Spleen (tissue), 11 donors: ENCODE measurements at regions not wholly inside any gene's neighbourhood (a gene's known extent, or its start where the extent isn't known, plus 50 kb on each side); places are given as distances from the start of the nearest gene placed in this dataset.

Experiments used
- DNase-seq: peaks from one replicate; pipeline ENCODE4 v3.0.0-alpha.2; 2020
- H3K27ac ChIP-seq, 8 donors: fragments of 200-600 bp; sonication (generic) in 7 of 8; 1 replicate in 4 of 8; 2 replicates in 4 of 8; pipeline versions ENCODE4 v1.5.0 to v1.8.0; 2016 to 2021; ENCODE audit warnings: inconsistent platforms in 4 of 8, mild to moderate bottlenecking in 4 of 8, moderate library complexity in 1 of 8
- H3K27me3 ChIP-seq, 7 donors: fragments of 200-600 bp; sonication (generic) in 6 of 7; replicated peaks in 1 of 7; 1 replicate in 4 of 7; 2 replicates in 3 of 7; pipeline versions ENCODE4 v1.5.0 to v1.8.0; 2016 to 2021; ENCODE audit warnings: inconsistent platforms in 3 of 7, mild to moderate bottlenecking in 1 of 7
- H3K36me3 ChIP-seq, 6 donors: fragments of 200-600 bp; sonication (generic) in 5 of 6; 1 replicate in 4 of 6; 2 replicates in 2 of 6; pipeline versions ENCODE4 v1.5.0 to v1.8.0; 2016 to 2021; ENCODE audit warnings: inconsistent platforms in 2 of 6
- H3K4me1 ChIP-seq, 6 donors: fragments of 200-600 bp; sonication (generic) in 5 of 6; 1 replicate in 3 of 6; 2 replicates in 3 of 6; pipeline versions ENCODE4 v1.5.0 to v1.8.0; 2016 to 2021; ENCODE audit warnings: inconsistent platforms in 3 of 6
- H3K4me3 ChIP-seq, 8 donors: fragments of 200-600 bp; sonication (generic) in 7 of 8; 1 replicate in 4 of 8; 2 replicates in 4 of 8; pipeline versions ENCODE4 v1.5.0 to v1.8.0; 2016 to 2021; ENCODE audit warnings: inconsistent platforms in 4 of 8, mild to moderate bottlenecking in 4 of 8, moderate library complexity in 2 of 8
- H3K9me3 ChIP-seq, 8 donors: fragments of 200-600 bp; sonication (generic) in 7 of 8; 1 replicate in 4 of 8; 2 replicates in 4 of 8; pipeline versions ENCODE4 v1.5.0 to v1.8.0; 2016 to 2021; ENCODE audit warnings: inconsistent platforms in 4 of 8
- POLR2A ChIP-seq, 3 donors: fragments of 450-650 bp; IDR thresholded peaks; one replicate each; pipeline ENCODE4 v1.5.1; 2017; ENCODE audit warnings: antibody characterized with exemption in 3 of 3, mild to moderate bottlenecking in 1 of 3
- POLR2AphosphoS5 ChIP-seq, 3 donors: sonication (generic); formaldehyde crosslinking; IDR thresholded peaks; one replicate each; pipeline ENCODE4 v1.5.1; 2017; ENCODE audit warnings: antibody characterized with exemption in 3 of 3
- WGBS, 5 donors: extraction: QIAGEN DNeasy Blood & Tissue Kit in 3 of 5; methylation state at CpG; one replicate each; pipeline versions ENCODE4 v1.1.5 to v1.1.7; 2013 to 2018; 5-methylcytosine and 5-hydroxymethylcytosine counted together
- intact Hi-C: fragments of 100-400 bp; cut with DNase I; formaldehyde crosslinking; loops from one replicate; pipeline ENCODE4 v1.15.0; 2023; ENCODE audit warnings: low total_unique reads
- TF ChIP-seq, protein P1 (sequence below), 11 experiments: fragments of 200-600 bp in 7 of 11; fragments of 450-650 bp in 4 of 11; sonication (generic) in 4 of 11; IDR thresholded peaks in 8 of 11; conservative IDR thresholded peaks in 3 of 11; 1 replicate in 7 of 11; 2 replicates in 4 of 11; pipeline versions ENCODE4 v1.4.0 to v1.8.0; 2016 to 2021; ENCODE audit warnings: antibody characterized with exemption in 11 of 11, inconsistent platforms in 4 of 11, mild to moderate bottlenecking in 1 of 11
- donor health status: healthy with polysubstance abuse.
- donor health status: DM: no; HTN: no; CAD: no; lungs with moderate emphysema.
- donor health status: DM: no; HTN: no; CAD: no.
- donor health status: Bipolar disorder and iron deficiency.
- donor health status: healthy.
- donor health status: DM: no; HTN: no; CAD: no.
- donor health status: DM: yes; HTN: yes; CAD: no.

DNA sequence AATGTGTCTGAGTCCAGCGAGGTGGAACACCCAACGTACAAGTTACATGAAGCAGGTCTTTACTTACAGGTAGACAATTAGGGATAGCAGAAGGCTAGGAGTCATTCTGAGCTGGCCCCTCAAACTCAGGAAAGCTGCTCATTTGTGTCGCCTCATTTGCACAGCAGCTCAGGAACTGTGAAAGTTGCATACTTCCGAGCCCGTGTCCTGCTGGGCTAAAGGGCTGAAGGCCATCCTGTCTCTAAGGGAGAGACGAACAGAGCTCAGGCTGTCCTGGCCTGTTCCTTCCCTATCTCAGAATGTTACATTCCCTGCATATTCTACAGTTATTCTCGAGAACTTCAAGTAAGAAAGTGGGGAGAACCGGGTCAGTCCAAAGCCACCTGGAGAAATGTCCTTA, 99.0 kb downstream of the FAM124B start:
- TF ChIP-seq POLR2AphosphoS5 (IDR thresholded peaks at IDR 0.05) (no peak), POLR2A (IDR thresholded peaks at IDR 0.05) (no peak)
- TF ChIP-seq, protein P1, sequence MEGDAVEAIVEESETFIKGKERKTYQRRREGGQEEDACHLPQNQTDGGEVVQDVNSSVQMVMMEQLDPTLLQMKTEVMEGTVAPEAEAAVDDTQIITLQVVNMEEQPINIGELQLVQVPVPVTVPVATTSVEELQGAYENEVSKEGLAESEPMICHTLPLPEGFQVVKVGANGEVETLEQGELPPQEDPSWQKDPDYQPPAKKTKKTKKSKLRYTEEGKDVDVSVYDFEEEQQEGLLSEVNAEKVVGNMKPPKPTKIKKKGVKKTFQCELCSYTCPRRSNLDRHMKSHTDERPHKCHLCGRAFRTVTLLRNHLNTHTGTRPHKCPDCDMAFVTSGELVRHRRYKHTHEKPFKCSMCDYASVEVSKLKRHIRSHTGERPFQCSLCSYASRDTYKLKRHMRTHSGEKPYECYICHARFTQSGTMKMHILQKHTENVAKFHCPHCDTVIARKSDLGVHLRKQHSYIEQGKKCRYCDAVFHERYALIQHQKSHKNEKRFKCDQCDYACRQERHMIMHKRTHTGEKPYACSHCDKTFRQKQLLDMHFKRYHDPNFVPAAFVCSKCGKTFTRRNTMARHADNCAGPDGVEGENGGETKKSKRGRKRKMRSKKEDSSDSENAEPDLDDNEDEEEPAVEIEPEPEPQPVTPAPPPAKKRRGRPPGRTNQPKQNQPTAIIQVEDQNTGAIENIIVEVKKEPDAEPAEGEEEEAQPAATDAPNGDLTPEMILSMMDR (IDR thresholded peaks at IDR 0.05 in 8 of 11, conservative IDR thresholded peaks at IDR 0.05 in 3 of 11), result no peak
- no peaks in the 10 kb centered on the region for H3K36me3 ChIP-seq
- H3K4me1 ChIP-seq, result peaks cover 0 to under 1% (median 0%) of the 10 kb centered on the region in 6 donors
- intact Hi-C loops, result no loop called here
- H3K9me3 ChIP-seq, result no peaks in the 10 kb centered on the region
- DNase-seq, result no peak
- WGBS, 5 donors, result 68 to 85% (median 82%) methylated on average over 8 of the region's 8 CpGs
- no peak overlapping the region for H3K4me3 ChIP-seq
- no peaks in the 10 kb centered on the region for H3K27me3 ChIP-seq
- H3K27ac ChIP-seq, result no peak overlapping the region

DNA sequence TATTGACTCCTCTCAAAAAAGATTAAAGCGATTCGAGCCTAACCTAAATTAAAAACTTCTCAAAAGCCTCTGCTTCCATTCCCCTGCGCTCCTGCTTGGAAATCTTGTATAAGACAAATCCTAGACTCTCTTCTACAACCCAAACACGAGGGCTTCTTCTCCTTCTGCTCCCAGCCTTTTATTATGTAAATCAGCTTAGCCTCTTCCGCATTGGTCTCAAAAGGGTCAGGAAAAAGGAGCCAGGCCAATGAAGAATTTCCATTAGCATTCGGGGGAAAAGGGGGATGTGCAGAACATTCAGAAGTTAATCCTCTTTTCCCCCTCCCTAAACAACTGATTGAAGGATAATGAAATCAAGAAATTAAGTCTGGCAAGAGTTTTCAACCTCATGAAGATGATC, 107.9 kb downstream of the FAM124B start:
- intact Hi-C loops, result no loop called here
- Histone ChIP-seq H3K36me3 (no peaks in the 10 kb centered on the region), H3K27me3 (peaks cover 0 to 18% (median 0%) of the 10 kb centered on the region in 7 donors), H3K4me1 (no peaks in the 10 kb centered on the region), H3K27ac (no peak overlapping the region), H3K4me3 (no peak overlapping the region), H3K9me3 (no peaks in the 10 kb centered on the region)
- DNase-seq, result no peak
- TF ChIP-seq POLR2A (IDR thresholded peaks at IDR 0.05) (no peak), POLR2AphosphoS5 (IDR thresholded peaks at IDR 0.05) (no peak)
- TF ChIP-seq, protein P1 (IDR thresholded peaks at IDR 0.05 in 8 of 11, conservative IDR thresholded peaks at IDR 0.05 in 3 of 11), result no peak
- 70 to 83% (median 74%) methylated on average over 6 of the region's 6 CpGs for WGBS, 5 donors

DNA sequence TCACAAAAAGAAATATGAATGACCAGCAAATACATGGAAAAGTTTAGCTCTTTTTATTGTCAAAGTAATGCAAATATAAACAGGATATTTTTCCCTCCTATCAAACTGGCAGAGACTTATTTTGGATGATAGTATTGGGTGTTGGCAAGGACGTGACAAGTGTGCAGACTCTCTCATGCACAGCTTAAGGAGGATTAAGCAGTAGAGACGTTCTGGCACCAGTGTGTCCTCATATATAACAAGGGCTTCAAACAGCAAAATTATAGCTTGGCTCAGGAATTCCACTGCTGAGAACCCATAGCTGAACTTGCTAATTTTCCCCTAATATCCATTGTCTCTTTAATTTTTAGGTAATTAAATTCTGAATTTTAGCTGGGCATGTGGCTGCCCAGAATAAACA, 114.4 kb downstream of the FAM124B start:
- Histone ChIP-seq H3K4me3 (no peak overlapping the region), H3K36me3 (no peaks in the 10 kb centered on the region), H3K9me3 (no peaks in the 10 kb centered on the region), H3K27me3 (peaks cover 0 to 38% (median 0%) of the 10 kb centered on the region in 7 donors), H3K27ac (no peak overlapping the region), H3K4me1 (no peaks in the 10 kb centered on the region)
- DNase-seq, result no peak
- TF ChIP-seq POLR2A (IDR thresholded peaks at IDR 0.05) (no peak), POLR2AphosphoS5 (IDR thresholded peaks at IDR 0.05) (no peak)
- TF ChIP-seq, protein P1 (IDR thresholded peaks at IDR 0.05 in 8 of 11, conservative IDR thresholded peaks at IDR 0.05 in 3 of 11), result no peak
- intact Hi-C loops, result no loop called here
- WGBS, 5 donors, result 59 to 80% (median 64%) methylated on average over 2 of the region's 2 CpGs

DNA sequence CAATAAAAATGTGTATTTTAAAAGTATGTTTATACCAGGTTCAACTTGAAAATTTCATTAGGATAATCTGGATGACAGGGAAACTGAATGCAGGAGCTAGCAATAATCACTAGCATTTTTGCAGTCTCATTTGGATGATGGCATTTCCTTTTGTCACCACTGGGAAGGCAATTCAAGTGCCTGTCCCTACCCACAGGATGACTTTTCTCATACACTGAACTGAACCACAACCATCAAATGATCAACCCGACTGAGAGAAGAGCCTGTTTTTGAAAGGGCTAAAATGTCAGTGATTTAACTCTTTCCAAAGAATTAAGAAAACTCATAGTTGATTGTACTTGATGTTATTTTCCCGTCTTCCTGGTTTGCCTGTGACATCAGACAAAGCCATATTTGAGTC, 115.0 kb downstream of the FAM124B start:
- no peaks in the 10 kb centered on the region for H3K4me1 ChIP-seq
- no peak for TF ChIP-seq POLR2AphosphoS5 (IDR thresholded peaks at IDR 0.05)
- peaks cover 0 to 41% (median 0%) of the 10 kb centered on the region in 7 donors for H3K27me3 ChIP-seq
- H3K9me3 ChIP-seq, result no peaks in the 10 kb centered on the region
- no peaks in the 10 kb centered on the region for H3K36me3 ChIP-seq
- intact Hi-C loops, result no loop called here
- no peak overlapping the region for H3K4me3 ChIP-seq
- 40 to 53% (median 42%) methylated on average over 2 of the region's 2 CpGs for WGBS, 5 donors
- H3K27ac ChIP-seq, result no peak overlapping the region
- DNase-seq, result no peak
